ENCODE measurements at regions not wholly inside any gene's neighbourhood (a gene's known extent, or its start where the extent isn't known, plus 50 kb on each side); places are given as distances from the start of the nearest gene placed in this dataset.

DNA sequence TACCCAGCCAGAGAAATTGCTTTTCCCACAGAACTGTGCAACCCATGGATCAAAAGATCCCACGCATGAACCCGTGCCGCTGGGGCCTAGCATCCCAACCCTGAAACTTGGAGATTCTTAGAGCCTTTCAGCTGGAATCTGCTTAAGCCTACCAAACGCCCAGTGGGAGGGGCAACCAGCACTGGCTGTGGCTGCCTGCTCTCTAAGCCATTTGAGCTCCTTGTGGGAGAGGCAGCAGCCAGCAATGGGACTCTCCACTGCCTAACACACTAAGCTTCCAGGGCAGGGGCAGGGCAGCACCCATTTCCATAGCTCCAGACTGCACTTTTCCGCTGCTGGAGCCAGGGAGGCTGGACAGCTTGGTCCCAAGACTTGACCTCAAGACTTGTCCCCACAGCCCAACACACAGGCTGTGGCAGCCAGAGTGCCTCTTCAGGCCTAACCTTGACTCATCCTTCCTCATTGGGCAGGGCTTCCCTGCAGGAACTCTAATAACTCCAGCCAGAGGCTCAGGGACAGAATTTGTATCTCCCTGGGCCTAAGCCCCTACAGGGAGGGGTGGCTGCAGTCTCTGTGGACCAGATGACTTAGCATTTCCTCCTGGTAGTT, 437.4 kb downstream of the MTRR start:
- TF ChIP-seq, protein P1, sequence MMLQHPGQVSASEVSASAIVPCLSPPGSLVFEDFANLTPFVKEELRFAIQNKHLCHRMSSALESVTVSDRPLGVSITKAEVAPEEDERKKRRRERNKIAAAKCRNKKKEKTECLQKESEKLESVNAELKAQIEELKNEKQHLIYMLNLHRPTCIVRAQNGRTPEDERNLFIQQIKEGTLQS (IDR thresholded peaks at IDR 0.05): no peak
- TF ChIP-seq, protein P2, sequence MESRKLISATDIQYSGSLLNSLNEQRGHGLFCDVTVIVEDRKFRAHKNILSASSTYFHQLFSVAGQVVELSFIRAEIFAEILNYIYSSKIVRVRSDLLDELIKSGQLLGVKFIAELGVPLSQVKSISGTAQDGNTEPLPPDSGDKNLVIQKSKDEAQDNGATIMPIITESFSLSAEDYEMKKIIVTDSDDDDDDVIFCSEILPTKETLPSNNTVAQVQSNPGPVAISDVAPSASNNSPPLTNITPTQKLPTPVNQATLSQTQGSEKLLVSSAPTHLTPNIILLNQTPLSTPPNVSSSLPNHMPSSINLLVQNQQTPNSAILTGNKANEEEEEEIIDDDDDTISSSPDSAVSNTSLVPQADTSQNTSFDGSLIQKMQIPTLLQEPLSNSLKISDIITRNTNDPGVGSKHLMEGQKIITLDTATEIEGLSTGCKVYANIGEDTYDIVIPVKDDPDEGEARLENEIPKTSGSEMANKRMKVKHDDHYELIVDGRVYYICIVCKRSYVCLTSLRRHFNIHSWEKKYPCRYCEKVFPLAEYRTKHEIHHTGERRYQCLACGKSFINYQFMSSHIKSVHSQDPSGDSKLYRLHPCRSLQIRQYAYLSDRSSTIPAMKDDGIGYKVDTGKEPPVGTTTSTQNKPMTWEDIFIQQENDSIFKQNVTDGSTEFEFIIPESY (IDR thresholded peaks at IDR 0.05; ENCODE audit: extremely low read depth, insufficient replicate concordance, low read length): no peak
- TF ChIP-seq, protein P3, sequence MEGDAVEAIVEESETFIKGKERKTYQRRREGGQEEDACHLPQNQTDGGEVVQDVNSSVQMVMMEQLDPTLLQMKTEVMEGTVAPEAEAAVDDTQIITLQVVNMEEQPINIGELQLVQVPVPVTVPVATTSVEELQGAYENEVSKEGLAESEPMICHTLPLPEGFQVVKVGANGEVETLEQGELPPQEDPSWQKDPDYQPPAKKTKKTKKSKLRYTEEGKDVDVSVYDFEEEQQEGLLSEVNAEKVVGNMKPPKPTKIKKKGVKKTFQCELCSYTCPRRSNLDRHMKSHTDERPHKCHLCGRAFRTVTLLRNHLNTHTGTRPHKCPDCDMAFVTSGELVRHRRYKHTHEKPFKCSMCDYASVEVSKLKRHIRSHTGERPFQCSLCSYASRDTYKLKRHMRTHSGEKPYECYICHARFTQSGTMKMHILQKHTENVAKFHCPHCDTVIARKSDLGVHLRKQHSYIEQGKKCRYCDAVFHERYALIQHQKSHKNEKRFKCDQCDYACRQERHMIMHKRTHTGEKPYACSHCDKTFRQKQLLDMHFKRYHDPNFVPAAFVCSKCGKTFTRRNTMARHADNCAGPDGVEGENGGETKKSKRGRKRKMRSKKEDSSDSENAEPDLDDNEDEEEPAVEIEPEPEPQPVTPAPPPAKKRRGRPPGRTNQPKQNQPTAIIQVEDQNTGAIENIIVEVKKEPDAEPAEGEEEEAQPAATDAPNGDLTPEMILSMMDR (IDR thresholded peaks at IDR 0.05 in 2 of 3, conservative IDR thresholded peaks at IDR 0.05 in 1 of 3; ENCODE audit: borderline replicate concordance in 1 of 3, insufficient read depth in 1 of 3, low read depth in 2 of 3, low read length in 2 of 3): no peak
- TF ChIP-seq CEBPB (IDR thresholded peaks at IDR 0.05; ENCODE audit: low read depth) (no peak), TCF7L2 (IDR thresholded peaks at IDR 0.05; ENCODE audit: borderline replicate concordance, extremely low read depth, insufficient read depth, insufficient read length) (no peak), POLR2A (IDR thresholded peaks at IDR 0.05; ENCODE audit: borderline replicate concordance, extremely low read depth, insufficient read depth, insufficient read length) (no peak), SIN3A (IDR thresholded peaks at IDR 0.05; ENCODE audit: low read depth) (no peak), POLR2AphosphoS5 (IDR thresholded peaks at IDR 0.05; ENCODE audit: low read depth, low read length) (no peak), FOSL1 (IDR thresholded peaks at IDR 0.05; ENCODE audit: low read depth) (no peak), EZH2 (IDR thresholded peaks at IDR 0.05) (no peak), ZNF274 (IDR thresholded peaks at IDR 0.05; ENCODE audit: low read depth, low read length) (no peak)
- TF ChIP-seq, protein P4, sequence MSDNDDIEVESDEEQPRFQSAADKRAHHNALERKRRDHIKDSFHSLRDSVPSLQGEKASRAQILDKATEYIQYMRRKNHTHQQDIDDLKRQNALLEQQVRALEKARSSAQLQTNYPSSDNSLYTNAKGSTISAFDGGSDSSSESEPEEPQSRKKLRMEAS (IDR thresholded peaks at IDR 0.05): no peak
